ENCODE measurements at regions not wholly inside any gene's neighbourhood (a gene's known extent, or its start where the extent isn't known, plus 50 kb on each side); places are given as distances from the start of the nearest gene placed in this dataset.
"Not testable (repeated sequence)": the region's sequence is repeated elsewhere in the genome, so short reads cannot be mapped to it uniquely, and the experiment has no call there.

DNA sequence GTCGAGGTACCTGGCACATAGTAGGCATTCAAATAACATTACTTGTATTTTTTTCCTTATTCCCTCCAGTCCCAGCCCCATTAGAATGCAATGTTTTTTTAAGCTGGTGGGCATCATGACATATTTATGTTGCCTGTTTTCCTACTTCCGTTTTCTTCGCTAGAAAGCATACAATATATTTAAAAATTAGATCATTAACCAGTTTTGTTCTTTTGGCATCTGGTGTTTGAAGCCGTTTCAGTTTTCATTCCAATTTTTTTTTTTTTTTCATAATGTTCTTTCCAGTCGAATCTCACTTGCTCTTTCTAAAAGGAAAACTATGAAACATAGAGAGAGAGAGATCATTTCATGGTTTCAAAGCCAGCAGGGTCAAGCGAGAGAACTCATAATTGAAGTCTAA is 228.3 kb upstream of the C9orf72 start:
- no peak for DNase-seq (ENCODE audit: low read depth in 1 of 2, low spot score in 1 of 2)

- DNase-seq (ENCODE audit: low read depth in 1 of 2, low spot score in 1 of 2): no peak
These were observed 229.1 kb upstream of the C9orf72 start for GRCh38 chr9:27802418-27802817.

GRCh38 chr9:27808864-27809263 is 235.6 kb upstream of the C9orf72 start:
- no peak for DNase-seq (ENCODE audit: low read depth in 1 of 2, low spot score in 1 of 2)

DNA sequence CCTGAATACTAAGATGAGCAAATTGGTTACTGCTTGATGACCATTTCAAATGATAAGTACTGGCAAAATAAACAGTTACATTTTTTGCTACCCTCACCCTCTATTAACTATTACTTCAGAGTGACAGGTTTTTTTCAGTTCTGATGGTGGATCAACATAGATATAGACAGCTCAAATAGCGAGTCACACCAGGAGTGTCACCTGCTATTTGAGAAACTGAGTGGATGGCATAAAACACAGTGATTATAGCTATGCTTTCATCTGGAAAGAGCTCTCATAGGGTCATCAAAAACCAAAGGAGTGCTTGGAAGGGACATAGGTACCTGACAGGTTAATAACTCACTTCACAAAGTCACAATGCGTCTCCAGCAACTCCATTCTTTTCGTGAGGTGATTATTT is 244.5 kb upstream of the C9orf72 start:
- DNase-seq (ENCODE audit: low read depth in 1 of 2, low spot score in 1 of 2): no peak

GRCh38 chr9:27818348-27818747 is 245.1 kb upstream of the C9orf72 start:
- DNase-seq (ENCODE audit: low read depth in 1 of 2, low spot score in 1 of 2): no peak

GRCh38 chr9:27828908-27829307 is 255.6 kb upstream of the C9orf72 start:
- no peak for DNase-seq (ENCODE audit: low read depth in 1 of 2, low spot score in 1 of 2)

GRCh38 chr9:27829621-27830020 is 256.3 kb upstream of the C9orf72 start:
- no peak for DNase-seq (ENCODE audit: low read depth in 1 of 2, low spot score in 1 of 2)

GRCh38 chr9:27832108-27832507 is 258.8 kb upstream of the C9orf72 start:
- DNase-seq (ENCODE audit: low read depth in 1 of 2, low spot score in 1 of 2): not testable (repeated sequence)

DNA sequence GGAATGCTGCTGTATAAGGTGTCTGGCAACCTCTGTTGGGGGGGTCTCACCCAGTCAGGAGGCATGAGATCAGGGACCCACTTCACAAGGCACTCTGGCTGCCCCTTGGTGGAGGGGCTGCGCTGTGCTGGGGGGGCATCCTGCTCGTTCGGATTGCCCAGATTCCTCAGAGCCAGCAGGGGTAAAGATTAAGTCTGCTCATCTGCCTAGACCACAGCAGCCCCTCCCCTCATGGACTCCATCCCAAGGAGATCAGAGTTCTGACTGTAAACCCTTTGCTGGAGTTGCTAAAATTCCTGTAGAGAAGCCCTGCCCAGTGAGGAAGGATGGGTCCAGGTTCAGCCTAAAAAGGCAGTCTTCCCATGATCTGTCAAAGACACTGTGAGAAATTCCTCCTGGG is 262.0 kb upstream of the C9orf72 start:
- DNase-seq (ENCODE audit: low read depth in 1 of 2, low spot score in 1 of 2): no peak

DNA sequence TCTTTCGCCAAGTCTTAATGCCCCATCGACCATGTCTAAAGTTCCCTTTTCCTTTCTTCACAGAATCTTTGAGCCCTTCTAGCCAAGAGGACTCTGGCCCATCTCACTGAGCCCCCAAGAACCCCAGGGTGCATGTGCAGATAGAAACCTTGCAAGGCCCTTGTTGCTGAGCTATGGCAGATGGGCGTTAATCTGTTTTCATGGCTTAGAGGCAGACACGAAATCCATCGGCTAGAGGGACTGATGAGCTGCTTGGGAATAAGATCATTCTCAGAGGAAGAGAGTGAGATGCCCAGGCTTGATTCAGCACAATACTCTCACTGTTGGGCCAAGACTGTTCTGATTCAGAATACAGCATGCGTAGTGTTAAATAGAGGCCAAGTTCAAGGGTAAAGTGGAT is 262.5 kb upstream of the C9orf72 start:
- no peak for DNase-seq (ENCODE audit: low read depth in 1 of 2, low spot score in 1 of 2)

DNA sequence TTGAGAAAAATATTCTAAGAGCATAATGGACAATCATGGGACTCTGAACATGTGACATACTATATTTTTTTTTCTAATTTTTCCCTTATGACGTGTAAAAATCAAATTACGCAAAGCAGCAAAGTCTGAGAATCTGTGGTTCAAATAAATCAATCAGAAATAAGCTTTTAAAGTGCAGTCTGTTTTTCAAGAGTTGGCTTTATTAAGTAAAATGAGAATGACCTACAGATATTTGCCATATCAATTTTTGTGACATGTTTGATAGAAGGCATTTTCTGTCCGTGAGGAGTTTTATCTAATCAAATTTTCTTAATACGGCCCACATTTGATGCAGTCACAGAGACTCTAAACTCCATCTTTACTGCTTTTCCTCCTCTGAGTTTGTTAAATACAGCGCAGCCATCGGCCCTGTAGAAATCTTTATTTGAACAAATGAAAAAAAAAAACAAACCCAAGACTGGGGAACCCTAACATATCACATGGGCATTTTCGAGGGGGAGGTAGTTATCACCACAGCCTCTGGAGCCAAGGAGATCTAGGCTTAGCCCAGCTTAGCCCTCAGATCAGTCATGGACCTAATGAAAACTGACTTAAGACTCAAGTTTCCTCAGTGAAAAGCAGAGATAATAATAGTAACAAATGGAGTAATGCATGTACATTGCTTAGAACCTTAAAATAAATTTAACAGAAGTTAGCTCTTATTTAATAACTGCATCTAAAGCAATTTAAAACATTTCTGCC is 263.6 kb upstream of the C9orf72 start:
- no peak for DNase-seq (ENCODE audit: low read depth in 1 of 2, low spot score in 1 of 2)

GRCh38 chr9:27838876-27839275 is 265.6 kb upstream of the C9orf72 start:
- no peak for DNase-seq (ENCODE audit: low read depth in 1 of 2, low spot score in 1 of 2)

- DNase-seq (ENCODE audit: low read depth in 1 of 2, low spot score in 1 of 2): not testable (repeated sequence)
These were observed 266.5 kb upstream of the C9orf72 start for GRCh38 chr9:27839767-27840166.

DNA sequence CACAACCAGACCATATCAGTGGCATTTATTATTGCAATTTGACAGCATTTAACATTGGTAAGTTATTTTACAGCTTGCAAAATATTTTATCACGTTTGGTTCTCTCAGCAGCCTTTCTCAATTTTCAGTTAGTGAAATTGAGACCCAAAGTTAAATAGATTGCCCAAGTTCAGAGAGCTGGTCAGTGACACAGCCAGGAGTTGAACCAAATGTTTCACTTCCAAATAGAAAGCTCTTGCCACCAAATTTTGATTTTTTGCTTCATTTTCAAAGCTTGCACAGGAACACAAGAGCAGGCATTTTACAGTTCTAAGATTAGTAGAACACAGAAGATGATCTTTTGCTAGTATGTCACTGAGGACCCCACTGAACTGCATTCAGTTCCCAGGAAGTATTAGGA is 271.5 kb upstream of the C9orf72 start:
- no peak for DNase-seq (ENCODE audit: low read depth in 1 of 2, low spot score in 1 of 2)

DNA sequence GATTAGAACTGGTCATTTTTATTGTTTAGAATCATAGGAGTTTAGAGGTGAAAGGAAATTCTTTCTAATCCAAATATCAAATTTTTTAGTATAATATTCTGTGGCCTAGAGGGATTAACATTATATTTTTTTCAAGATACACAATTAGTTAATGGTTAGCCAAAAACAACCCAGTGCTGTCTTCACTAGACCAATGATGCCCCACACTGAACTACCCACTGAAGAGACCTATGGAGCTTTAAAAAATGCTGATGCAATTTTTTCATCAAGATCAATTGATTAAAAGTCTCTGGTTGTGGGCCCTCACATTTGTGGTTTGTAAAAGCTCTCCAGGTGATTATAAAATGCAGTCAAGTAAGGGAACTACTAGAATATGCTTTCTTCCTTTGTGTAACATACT is 274.1 kb upstream of the C9orf72 start:
- no peak for DNase-seq (ENCODE audit: low read depth in 1 of 2, low spot score in 1 of 2)

DNA sequence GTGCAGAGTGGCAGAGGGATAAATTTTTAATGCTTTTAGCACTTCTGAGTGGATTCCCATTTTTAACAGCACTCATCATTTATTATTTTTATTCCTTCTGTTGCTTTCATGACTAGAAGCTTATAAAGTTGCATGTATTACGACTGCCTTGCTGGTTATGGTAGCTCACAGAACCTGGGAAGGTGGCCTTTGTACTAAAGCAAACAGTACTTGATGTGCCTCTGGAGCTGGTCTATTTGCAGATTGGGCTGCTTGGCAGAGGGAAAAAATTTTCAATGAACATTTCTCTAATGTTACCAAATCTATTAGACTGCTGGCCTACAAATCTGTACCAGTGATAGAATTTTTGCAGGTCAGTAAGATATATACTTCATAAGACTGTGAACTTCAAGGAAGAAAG is 274.5 kb upstream of the C9orf72 start:
- DNase-seq (ENCODE audit: low read depth in 1 of 2, low spot score in 1 of 2): no peak

DNA sequence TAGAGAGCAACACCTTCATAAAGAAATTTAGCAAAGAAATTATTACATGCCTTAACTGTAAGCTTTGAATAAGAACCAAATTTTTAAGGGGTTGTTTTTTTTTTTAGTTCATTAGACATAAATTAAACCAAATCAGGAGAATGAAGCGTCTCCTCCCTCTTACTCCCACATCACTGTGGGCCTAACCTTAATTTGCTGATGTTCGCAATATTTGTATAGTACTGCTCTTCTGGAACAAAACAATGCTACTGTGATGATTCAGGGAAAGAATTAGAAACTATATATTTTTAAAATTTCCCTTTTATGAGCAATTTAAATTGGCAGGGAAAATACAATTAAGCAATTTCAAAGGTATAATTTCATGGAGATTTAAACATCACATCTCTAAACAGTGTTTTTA is 275.0 kb upstream of the C9orf72 start:
- DNase-seq (ENCODE audit: low read depth in 1 of 2, low spot score in 1 of 2): no peak

DNA sequence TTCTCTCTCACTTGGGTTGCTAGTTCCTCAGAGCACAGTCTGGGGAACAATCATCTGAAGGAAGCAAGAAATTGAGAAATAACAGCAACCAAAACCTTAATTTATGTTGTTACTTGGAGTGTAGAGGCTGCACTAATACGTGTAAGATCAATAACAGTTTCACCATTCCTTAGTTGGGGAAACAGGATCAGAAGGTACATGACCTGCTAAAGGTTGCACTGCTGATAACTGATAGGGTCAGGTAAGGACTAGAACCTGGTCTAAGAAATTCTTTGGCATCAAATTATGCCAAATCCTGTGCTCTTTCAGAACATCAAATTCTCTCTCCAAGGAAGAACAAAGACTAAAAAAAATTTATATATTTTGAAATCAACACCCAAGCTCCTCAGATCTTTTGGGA is 278.6 kb upstream of the C9orf72 start:
- no peak for DNase-seq (ENCODE audit: low read depth in 1 of 2, low spot score in 1 of 2)

- DNase-seq (ENCODE audit: low read depth in 1 of 2, low spot score in 1 of 2): no peak
These were observed 280.2 kb upstream of the C9orf72 start for GRCh38 chr9:27853529-27853928.

DNA sequence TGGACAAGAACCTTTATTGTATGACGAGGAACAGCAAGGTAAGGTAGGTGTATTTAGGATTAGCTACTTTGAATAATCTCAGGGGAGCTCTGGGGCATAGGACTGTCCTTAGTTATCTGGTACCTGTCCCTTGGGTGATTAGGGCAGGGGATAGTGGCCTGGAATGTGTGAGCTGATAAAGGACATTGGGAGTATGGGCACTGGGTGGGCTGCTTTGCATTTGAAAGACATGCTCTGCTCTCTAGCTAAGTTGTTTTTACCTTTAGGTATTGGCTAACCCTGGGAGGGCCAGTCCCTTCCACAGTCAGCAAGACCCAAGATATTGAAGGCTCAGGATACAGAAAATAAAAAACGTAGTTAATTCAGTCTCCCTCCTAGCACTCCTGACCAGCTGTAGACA is 282.8 kb upstream of the C9orf72 start:
- DNase-seq (ENCODE audit: low read depth in 1 of 2, low spot score in 1 of 2): no peak

- DNase-seq (ENCODE audit: low read depth in 1 of 2, low spot score in 1 of 2): no peak
These were observed 283.5 kb upstream of the C9orf72 start for GRCh38 chr9:27856748-27857147.

DNA sequence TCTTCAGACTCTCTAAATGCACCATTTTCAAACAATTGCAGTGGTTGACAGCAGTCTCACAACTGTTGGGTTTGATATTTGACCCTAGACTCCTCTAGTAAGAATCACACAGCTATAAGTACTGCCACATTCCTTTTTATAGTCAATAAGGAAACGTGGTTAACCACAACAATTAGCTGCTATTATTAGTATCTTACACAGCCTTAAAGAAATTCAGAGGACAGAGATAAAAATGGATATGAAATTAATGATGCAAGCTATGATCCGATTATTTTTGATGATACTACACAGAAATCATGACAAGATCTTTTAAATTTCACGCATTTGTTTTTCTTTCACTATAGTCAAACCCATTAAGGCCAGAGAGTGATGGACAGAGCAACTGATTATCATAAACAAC is 288.6 kb upstream of the C9orf72 start:
- no peak for DNase-seq (ENCODE audit: low read depth in 1 of 2, low spot score in 1 of 2)

DNA sequence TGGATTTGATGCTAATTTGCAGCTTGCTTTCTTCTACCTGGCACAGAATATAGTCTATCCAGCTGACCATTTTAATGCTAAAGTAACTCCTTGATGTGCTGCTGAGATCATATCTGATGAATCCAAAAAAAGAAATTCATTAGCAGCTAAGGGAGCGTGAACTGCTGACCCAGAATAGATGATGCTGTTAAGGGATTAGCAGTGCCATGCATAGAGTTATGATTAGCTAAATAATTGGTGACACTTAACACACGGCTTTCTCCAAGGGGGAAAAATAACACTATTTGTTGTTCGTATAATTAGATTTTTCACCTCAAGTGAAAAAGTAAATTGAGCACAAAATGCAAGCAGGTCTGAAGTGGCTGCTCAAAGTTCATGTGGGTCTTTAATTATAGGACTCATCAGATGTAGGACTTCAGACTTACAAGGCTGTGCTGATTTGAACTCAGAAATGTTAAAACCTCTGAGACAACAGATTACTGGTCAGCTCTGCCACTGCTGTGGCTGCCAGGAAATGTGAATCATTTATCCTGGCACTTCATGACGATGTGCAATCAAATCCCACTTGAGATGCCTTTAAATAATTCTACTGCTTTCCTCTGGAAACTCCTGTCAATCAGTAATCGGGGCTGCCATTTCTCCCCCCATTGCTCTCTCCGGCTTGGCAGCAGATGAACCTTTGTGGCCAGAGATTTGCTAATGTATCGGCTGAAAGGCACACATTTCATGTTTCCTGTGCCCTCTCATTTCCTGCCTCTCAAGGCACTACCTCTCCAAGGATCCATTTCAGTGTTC is 291.6 kb upstream of the C9orf72 start:
- DNase-seq (ENCODE audit: low read depth in 1 of 2, low spot score in 1 of 2): no peak

Data from stimulated activated CD4-positive, alpha-beta T cell treated with anti-CD3 and anti-CD28 coated beads, Interleukin-15, amount 100 ng/mL, for 1 hour (primary cell).